ENCODE measurements at regions not wholly inside any gene's neighbourhood (a gene's known extent, or its start where the extent isn't known, plus 50 kb on each side); places are given as distances from the start of the nearest gene placed in this dataset.

DNA sequence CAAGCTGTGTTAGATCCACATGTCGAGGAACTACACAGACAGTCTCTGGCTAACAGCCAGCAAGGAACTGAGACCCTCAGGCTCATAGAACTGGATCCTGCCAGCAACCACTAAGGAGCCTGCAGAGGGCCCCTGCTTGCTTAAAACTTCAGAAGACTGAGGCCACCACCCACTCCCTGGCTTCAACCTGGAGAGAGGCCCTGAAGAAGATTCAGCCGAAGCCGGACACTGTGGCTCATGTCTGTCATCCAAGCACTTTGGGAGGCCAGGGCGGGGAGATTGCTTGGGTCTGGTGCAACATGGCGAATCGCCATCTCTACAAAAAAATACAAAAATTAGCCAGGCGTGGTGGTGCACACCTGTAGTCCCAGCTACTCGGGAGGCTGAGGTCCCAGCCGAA is 92.6 kb upstream of the TMPRSS2 start:
- TF ChIP-seq, protein P1, sequence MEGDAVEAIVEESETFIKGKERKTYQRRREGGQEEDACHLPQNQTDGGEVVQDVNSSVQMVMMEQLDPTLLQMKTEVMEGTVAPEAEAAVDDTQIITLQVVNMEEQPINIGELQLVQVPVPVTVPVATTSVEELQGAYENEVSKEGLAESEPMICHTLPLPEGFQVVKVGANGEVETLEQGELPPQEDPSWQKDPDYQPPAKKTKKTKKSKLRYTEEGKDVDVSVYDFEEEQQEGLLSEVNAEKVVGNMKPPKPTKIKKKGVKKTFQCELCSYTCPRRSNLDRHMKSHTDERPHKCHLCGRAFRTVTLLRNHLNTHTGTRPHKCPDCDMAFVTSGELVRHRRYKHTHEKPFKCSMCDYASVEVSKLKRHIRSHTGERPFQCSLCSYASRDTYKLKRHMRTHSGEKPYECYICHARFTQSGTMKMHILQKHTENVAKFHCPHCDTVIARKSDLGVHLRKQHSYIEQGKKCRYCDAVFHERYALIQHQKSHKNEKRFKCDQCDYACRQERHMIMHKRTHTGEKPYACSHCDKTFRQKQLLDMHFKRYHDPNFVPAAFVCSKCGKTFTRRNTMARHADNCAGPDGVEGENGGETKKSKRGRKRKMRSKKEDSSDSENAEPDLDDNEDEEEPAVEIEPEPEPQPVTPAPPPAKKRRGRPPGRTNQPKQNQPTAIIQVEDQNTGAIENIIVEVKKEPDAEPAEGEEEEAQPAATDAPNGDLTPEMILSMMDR (IDR thresholded peaks at IDR 0.05; ENCODE audit: control insufficient read depth, extremely low read depth, insufficient read depth) = no peak
- H3K4me3 ChIP-seq (ENCODE audit: low read depth, low read length) = no peak overlapping the region
- DNase-seq (ENCODE audit: low read depth) = no peak

DNA sequence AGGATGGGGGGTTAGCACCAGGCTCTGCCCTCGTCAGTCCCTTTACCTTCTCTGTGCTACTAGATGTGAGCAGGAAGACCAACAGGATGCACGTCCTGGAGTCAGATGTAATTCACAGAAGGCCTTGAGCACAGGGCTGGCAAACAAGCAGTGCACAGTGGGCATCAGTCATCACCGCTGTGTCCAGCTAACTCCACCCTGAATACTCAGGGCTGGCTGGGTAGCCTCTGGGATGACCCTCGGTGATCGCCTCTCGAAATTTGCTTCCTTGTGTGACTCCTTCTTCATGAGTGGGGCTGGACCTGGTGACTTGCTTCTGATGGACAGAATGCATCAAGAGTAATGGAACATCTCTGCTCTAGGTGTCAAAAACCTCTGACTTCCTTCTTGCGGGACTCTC is 92.2 kb upstream of the TMPRSS2 start:
- no peak for DNase-seq (ENCODE audit: low read depth)
- TF ChIP-seq, protein P1 (IDR thresholded peaks at IDR 0.05; ENCODE audit: control insufficient read depth, extremely low read depth, insufficient read depth) = no peak
- no peak overlapping the region for H3K4me3 ChIP-seq (ENCODE audit: low read depth, low read length)

DNA sequence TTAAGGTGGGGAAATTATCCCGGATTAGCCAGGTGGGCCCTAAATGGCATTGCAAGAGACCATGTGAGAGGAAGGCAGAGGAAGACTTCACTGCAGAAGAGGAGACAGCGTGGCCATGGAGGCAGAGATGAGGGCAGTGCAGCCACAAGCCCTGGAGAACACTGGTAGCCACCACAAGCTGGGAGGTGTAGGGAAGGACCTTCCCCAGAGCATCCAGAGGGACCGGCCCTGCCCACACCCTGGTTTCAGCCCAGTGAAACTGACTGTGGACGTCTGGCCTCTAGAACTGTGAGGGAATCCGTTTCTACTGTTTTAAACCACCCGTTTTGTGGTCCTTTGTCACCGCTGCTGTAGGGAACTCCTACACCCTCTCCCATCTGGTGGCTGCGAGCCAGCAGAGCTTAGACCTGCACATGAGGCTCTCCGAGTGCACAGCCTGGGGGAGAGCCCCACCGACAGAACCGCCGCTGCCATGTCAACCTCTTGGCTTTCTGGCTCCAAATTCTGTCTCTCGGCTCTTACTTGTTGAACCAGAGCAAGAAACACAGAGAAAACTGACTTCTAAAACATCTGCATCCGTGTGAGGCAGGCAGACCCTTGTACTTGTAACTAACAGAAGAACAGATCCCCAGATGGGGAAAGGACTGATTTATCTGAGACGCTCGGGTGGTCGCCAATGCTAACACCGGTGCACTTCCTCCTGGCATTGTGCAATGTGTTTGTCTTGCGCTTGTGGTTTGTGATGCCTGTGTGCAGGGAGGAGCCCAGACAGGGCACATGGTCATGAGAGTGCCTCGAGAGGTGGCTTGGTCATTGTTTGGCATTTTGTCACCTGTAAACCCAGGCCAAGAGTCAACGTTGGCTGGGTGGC is 90.8 kb upstream of the TMPRSS2 start:
- no peak overlapping the region for H3K4me3 ChIP-seq (ENCODE audit: low read depth, low read length)
- no peak for DNase-seq (ENCODE audit: low read depth)
- TF ChIP-seq, protein P1 (IDR thresholded peaks at IDR 0.05; ENCODE audit: control insufficient read depth, extremely low read depth, insufficient read depth) = no peak

DNA sequence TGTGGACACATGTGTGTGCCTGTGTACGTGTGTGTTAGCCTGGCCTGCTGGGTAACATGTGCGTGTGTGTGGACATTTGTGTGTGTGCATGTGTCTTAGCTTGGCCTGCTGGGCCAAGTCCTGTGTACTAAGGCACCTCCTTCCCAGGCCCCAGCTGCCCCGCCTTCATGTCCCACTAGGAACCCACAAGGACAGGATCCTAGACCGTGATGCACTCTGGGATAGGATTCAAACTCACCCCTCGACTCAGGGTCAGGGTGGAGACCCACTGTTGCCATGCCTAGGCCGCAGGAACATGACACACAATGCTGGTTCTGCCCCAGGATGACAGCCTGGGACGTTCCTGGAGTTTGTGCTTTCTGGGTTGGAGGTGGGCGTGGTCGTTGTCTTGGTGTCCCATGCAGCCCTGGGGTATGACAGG is 89.9 kb upstream of the TMPRSS2 start:
- no peak for DNase-seq (ENCODE audit: low read depth)
- TF ChIP-seq, protein P1 (IDR thresholded peaks at IDR 0.05; ENCODE audit: control insufficient read depth, extremely low read depth, insufficient read depth) = no peak
- no peak overlapping the region for H3K4me3 ChIP-seq (ENCODE audit: low read depth, low read length)

DNA sequence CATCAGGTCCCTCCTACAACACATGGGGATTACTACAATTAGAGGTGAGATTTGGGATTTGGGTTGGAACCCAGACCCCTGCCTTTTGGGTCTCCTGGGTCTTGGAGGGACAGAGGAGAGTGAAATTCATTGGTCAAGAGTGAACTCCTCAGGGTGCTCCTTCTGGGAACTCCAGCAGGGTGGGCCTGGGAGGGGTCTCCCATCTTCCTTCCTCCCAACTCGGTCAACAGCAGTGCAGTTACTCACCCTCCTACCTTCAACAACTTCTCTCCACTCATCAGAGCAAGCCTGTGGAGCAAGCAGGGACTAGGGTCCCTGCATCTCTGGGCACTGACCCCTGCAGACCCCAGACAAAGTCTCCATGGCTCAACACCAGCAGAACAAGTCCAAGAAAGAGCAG is 89.3 kb upstream of the TMPRSS2 start:
- TF ChIP-seq, protein P1 (IDR thresholded peaks at IDR 0.05; ENCODE audit: control insufficient read depth, extremely low read depth, insufficient read depth) = no peak
- DNase-seq (ENCODE audit: low read depth) = no peak
- no peak overlapping the region for H3K4me3 ChIP-seq (ENCODE audit: low read depth, low read length)

DNA sequence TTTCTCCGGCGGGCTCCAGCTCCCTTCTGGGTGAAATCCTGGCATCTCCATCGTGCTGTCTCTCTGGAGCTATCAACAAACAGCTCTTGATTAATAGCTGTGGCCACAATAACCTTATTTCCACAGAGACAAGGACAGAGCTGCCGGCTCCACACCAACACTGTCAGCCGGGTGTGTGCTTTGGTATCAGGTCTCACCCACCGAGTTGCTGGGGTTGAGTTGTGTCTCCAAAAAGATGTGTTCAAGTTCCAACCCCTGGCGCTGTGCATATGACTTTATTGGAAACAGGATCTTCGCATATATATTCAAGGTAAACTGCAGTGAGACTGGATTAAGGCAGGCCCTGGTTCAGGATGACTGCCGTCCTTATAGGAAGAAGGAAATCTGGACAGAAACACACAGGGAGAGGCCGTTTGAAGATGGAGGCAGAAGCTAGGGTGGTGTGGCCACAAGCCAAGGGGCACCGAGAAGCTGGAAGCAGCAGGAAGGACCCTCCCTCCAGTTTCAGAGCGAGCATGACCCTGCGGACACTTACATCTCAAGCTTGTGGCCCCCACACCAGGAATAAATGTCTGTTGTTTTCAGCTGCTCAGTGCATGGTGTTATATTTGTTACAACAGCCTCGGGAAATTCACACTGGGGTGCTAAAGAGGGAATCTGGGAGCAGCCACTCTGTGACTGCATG is 88.4 kb upstream of the TMPRSS2 start:
- H3K4me3 ChIP-seq (ENCODE audit: low read depth, low read length) = no peak overlapping the region
- TF ChIP-seq, protein P1 (IDR thresholded peaks at IDR 0.05; ENCODE audit: control insufficient read depth, extremely low read depth, insufficient read depth) = no peak
- DNase-seq (ENCODE audit: low read depth) = no peak

Data from LNCaP clone FGC (cell line).